ENCODE measurements at regions not wholly inside any gene's neighbourhood (a gene's known extent, or its start where the extent isn't known, plus 50 kb on each side); places are given as distances from the start of the nearest gene placed in this dataset.

GRCh38 chr10:78359640-78360091 lies 326.0 kb downstream of the RPS24 start:
- DNase-seq (no peak), ATAC-seq (no peak)
- CTCF ChIA-PET = no interaction called here
- Histone ChIP-seq H3K9me2 (replicated peaks; ENCODE audit: low read length) (0 out of 2 replicates have a peak, but pooled peaks cover under 1% of the 10 kb centered on the region), H3K4me3 (ENCODE audit: low read length) (no peak overlapping the region), H3K9ac (ENCODE audit: low read length) (no peak overlapping the region), H3K27me3 (ENCODE audit: low read length) (peaks cover 74% of the 10 kb centered on the region), H4K20me1 (ENCODE audit: low read length) (no peaks in the 10 kb centered on the region), H3K4me1 (ENCODE audit: insufficient read depth, low read length) (no peaks in the 10 kb centered on the region), H3K27ac (ENCODE audit: low read length) (no peak overlapping the region), H3F3A (ENCODE audit: low read length, unreplicated experiment) (no peaks in the 10 kb centered on the region), H3K4me2 (ENCODE audit: low read length) (no peak overlapping the region), H2AFZ (ENCODE audit: low read length) (no peak overlapping the region), H3K79me2 (ENCODE audit: low read length) (no peaks in the 10 kb centered on the region), H3K36me3 (ENCODE audit: low read depth, low read length) (no peaks in the 10 kb centered on the region), H3K9me3 (ENCODE audit: low read length) (no peaks in the 10 kb centered on the region)
- no peak for TF ChIP-seq EZH2 (IDR thresholded peaks at IDR 0.05; ENCODE audit: low read length, unreplicated experiment)
- no peak for TF ChIP-seq CTCF (conservative IDR thresholded peaks at IDR 0.05; ENCODE audit: low read depth, low read length)
- no peak for TF ChIP-seq EZH2phosphoT487 (IDR thresholded peaks at IDR 0.05; ENCODE audit: borderline replicate concordance, low read length)
- POLR2A ChIA-PET (ENCODE audit: unreplicated experiment) = no interaction called here
- no TSS peak for BruUV-seq (replicated peaks)
- intact Hi-C loops (cut with micrococcal nuclease) = no loop called here

- Histone ChIP-seq H3K9ac (ENCODE audit: low read length) (no peak overlapping the region), H3K9me3 (ENCODE audit: low read length) (no peaks in the 10 kb centered on the region), H4K20me1 (ENCODE audit: low read length) (no peaks in the 10 kb centered on the region), H3K36me3 (ENCODE audit: low read depth, low read length) (no peaks in the 10 kb centered on the region), H3K4me2 (ENCODE audit: low read length) (no peak overlapping the region), H3K27me3 (ENCODE audit: low read length) (peaks cover 76% of the 10 kb centered on the region), H3F3A (ENCODE audit: low read length, unreplicated experiment) (no peaks in the 10 kb centered on the region), H3K79me2 (ENCODE audit: low read length) (no peaks in the 10 kb centered on the region), H3K4me3 (ENCODE audit: low read length) (no peak overlapping the region), H2AFZ (ENCODE audit: low read length) (no peak overlapping the region), H3K9me2 (replicated peaks; ENCODE audit: low read length) (no peaks in the 10 kb centered on the region), H3K4me1 (ENCODE audit: insufficient read depth, low read length) (no peaks in the 10 kb centered on the region), H3K27ac (ENCODE audit: low read length) (no peak overlapping the region)
- ChIA-PET CTCF (no interaction called here), POLR2A (ENCODE audit: unreplicated experiment) (no interaction called here)
- intact Hi-C loops (cut with micrococcal nuclease) = no loop called here
- DNase-seq (no peak), ATAC-seq (no peak)
- no peak for TF ChIP-seq EZH2phosphoT487 (IDR thresholded peaks at IDR 0.05; ENCODE audit: borderline replicate concordance, low read length)
- no peak for TF ChIP-seq CTCF (conservative IDR thresholded peaks at IDR 0.05; ENCODE audit: low read depth, low read length)
- TF ChIP-seq EZH2 (IDR thresholded peaks at IDR 0.05; ENCODE audit: low read length, unreplicated experiment) = no peak
- no TSS peak for BruUV-seq (replicated peaks)
Observed at GRCh38 chr10:78360284-78360683, 326.6 kb downstream of the RPS24 start.

- no peak for TF ChIP-seq EZH2phosphoT487 (IDR thresholded peaks at IDR 0.05; ENCODE audit: borderline replicate concordance, low read length)
- no peak for TF ChIP-seq EZH2 (IDR thresholded peaks at IDR 0.05; ENCODE audit: low read length, unreplicated experiment)
- no peak for TF ChIP-seq CTCF (conservative IDR thresholded peaks at IDR 0.05; ENCODE audit: low read depth, low read length)
- ChIA-PET POLR2A (ENCODE audit: unreplicated experiment) (no interaction called here), CTCF (no interaction called here)
- no peak overlapping the region for H3K4me3 ChIP-seq (ENCODE audit: low read length)
- intact Hi-C loops (cut with micrococcal nuclease) = no loop called here
- no peak overlapping the region for H3K27ac ChIP-seq (ENCODE audit: low read length)
- no peaks in the 10 kb centered on the region for H3K9me3 ChIP-seq (ENCODE audit: low read length)
- peaks cover 77% of the 10 kb centered on the region for H3K27me3 ChIP-seq (ENCODE audit: low read length)
- no peaks in the 10 kb centered on the region for H3F3A ChIP-seq (ENCODE audit: low read length, unreplicated experiment)
- no peak overlapping the region for H3K9ac ChIP-seq (ENCODE audit: low read length)
- DNase-seq (peak; percentile 55), ATAC-seq (no peak)
- no peaks in the 10 kb centered on the region for H3K9me2 ChIP-seq (replicated peaks; ENCODE audit: low read length)
- no peaks in the 10 kb centered on the region for H3K4me1 ChIP-seq (ENCODE audit: insufficient read depth, low read length)
- no peak overlapping the region for H2AFZ ChIP-seq (ENCODE audit: low read length)
- no TSS peak for BruUV-seq (replicated peaks)
- no peaks in the 10 kb centered on the region for H4K20me1 ChIP-seq (ENCODE audit: low read length)
- no peaks in the 10 kb centered on the region for H3K36me3 ChIP-seq (ENCODE audit: low read depth, low read length)
- no peak overlapping the region for H3K4me2 ChIP-seq (ENCODE audit: low read length)
- H3K79me2 ChIP-seq (ENCODE audit: low read length) = no peaks in the 10 kb centered on the region
Observed at GRCh38 chr10:78361031-78361430, 327.4 kb downstream of the RPS24 start.

Measured in PC-3 (cell line).